Muscle layer of colon (tissue), 2 donors: ENCODE measurements at regions not wholly inside any gene's neighbourhood (a gene's known extent, or its start where the extent isn't known, plus 50 kb on each side); places are given as distances from the start of the nearest gene placed in this dataset.
A peak's percentile ranks its signal among the peaks of the same experiment; 100 is the strongest.

ENCODE experiments used
- H3K27ac ChIP-seq: one replicate; pipeline ENCODE4 v1.7.0; 2013; ENCODE audit warnings: low read depth, mild to moderate bottlenecking, low read length, moderate library complexity
- H3K27me3 ChIP-seq, 2 donors: one replicate each; pipeline ENCODE4 v1.7.0; 2013; ENCODE audit warnings: low read length in 2 of 2, mild to moderate bottlenecking in 2 of 2; ENCODE audit not compliant: insufficient read depth in 2 of 2, control insufficient read depth in 1 of 2
- H3K36me3 ChIP-seq: one replicate; pipeline ENCODE4 v1.7.0; 2013; ENCODE audit warnings: mild to moderate bottlenecking, low read length; ENCODE audit not compliant: insufficient read depth
- H3K4me1 ChIP-seq: one replicate; pipeline ENCODE4 v1.7.0; 2013; ENCODE audit warnings: mild to moderate bottlenecking, low read length; ENCODE audit not compliant: insufficient read depth
- H3K4me3 ChIP-seq, 2 donors: one replicate each; pipeline ENCODE4 v1.7.0; 2013; ENCODE audit warnings: low read length in 2 of 2, low read depth in 1 of 2, mild to moderate bottlenecking in 1 of 2, moderate library complexity in 1 of 2
- H3K9ac ChIP-seq: one replicate; pipeline ENCODE4 v1.7.0; 2013; ENCODE audit warnings: low read length
- H3K9me3 ChIP-seq: one replicate; pipeline ENCODE4 v1.7.0; 2013; ENCODE audit warnings: mild to moderate bottlenecking, low read length
- donor health status: abdominal sarcoma.
- donor health status: Adenocarcinoma of cecum.

GRCh38 chr6:149203509-149203908 lies 114.0 kb upstream of the TAB2 start:
- Histone ChIP-seq H3K36me3 (no peaks in the 10 kb centered on the region), H3K4me1 (peaks cover 4% of the 10 kb centered on the region), H3K9ac (no peak overlapping the region), H3K27ac (no peak overlapping the region), H3K27me3 (no peaks in the 10 kb centered on the region), H3K9me3 (no peaks in the 10 kb centered on the region), H3K4me3 (no peak overlapping the region)

DNA sequence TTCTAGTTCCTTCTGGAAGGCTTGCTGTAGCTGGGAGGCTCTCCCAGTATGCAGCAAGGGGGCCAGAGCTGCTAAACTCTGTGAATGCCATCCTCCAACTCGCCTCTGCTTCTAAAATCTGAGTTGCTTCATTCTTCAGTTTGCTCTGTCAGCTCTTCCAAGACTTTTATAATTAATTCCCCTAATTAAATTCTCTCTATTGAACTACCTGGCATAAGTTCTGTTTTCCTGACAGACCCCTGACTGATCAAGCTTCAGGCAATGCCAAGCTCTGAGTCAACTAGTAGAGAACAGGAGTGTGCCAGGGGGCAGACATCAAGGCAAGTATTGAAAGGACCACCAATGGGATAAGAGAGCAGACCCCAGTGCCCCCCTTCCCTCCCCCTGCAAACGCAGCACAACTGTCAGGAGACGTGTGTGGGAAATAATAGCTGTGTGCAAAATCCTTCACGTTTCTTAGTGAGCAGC lies 109.3 kb upstream of the TAB2 start:
- Histone ChIP-seq H3K4me1 (peaks cover 39% of the 10 kb centered on the region), H3K4me3 (no peak overlapping the region), H3K27me3 (no peaks in the 10 kb centered on the region), H3K9ac (no peak overlapping the region), H3K9me3 (no peaks in the 10 kb centered on the region), H3K36me3 (no peaks in the 10 kb centered on the region), H3K27ac (no peak overlapping the region)

GRCh38 chr6:149209871-149210775 lies 107.4 kb upstream of the TAB2 start:
- no peak overlapping the region for H3K9ac ChIP-seq
- H3K9me3 ChIP-seq = no peaks in the 10 kb centered on the region
- no peaks in the 10 kb centered on the region for H3K27me3 ChIP-seq
- no peaks in the 10 kb centered on the region for H3K36me3 ChIP-seq
- peak overlapping the region; percentile 2 for H3K27ac ChIP-seq
- H3K4me3 ChIP-seq = no peak overlapping the region
- peaks cover 42% of the 10 kb centered on the region for H3K4me1 ChIP-seq

DNA sequence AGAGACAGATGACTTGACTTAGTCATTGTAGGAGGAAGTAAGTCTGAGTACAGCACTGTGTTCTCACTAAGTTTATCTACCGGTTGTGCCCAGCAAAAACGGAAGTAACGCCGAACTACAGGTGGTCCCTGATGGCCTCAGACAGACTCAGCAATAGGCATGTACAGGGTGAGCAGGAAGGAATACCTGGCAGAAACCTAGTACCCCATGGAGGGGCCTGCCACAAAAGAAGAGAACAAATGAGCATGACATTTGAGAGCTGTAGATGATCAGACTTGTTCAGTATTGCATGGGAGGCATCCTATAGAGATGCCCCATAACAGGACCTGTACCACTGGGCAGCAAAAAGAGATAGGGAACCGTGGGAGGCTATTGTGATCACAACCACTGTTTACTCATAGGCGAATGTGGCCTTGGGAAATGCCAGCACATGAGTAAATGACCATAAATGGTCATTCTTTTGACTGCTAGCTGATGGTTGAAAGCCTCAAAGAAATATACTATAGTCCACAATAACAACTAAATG lies 106.4 kb upstream of the TAB2 start:
- Histone ChIP-seq H3K4me1 (peaks cover 42% of the 10 kb centered on the region), H3K9ac (no peak overlapping the region), H3K4me3 (no peak overlapping the region), H3K27ac (peak overlapping the region; percentile 2), H3K27me3 (no peaks in the 10 kb centered on the region), H3K36me3 (no peaks in the 10 kb centered on the region), H3K9me3 (no peaks in the 10 kb centered on the region)

DNA sequence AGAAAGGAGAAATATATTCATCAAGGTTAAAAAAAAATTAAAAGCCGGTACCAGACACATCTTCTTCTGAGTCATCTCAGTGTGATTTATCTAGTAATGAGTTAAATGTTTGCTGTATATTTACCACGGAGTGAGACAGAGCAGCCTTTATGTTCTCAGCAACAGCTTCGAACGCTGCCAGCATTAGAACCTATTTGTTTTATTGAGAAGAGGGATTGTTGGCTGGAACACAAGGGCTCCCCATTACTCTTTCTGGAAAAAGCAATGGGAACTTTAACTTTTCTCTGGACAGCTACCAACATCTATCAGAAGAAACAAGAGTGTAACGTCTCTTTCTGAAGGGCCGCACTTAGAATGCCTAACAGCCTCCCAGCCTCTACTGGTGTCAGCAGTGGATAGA lies 105.3 kb upstream of the TAB2 start:
- peak overlapping the region; percentile 4 for H3K27ac ChIP-seq
- H3K9ac ChIP-seq = no peak overlapping the region
- H3K4me1 ChIP-seq = peaks cover 42% of the 10 kb centered on the region

DNA sequence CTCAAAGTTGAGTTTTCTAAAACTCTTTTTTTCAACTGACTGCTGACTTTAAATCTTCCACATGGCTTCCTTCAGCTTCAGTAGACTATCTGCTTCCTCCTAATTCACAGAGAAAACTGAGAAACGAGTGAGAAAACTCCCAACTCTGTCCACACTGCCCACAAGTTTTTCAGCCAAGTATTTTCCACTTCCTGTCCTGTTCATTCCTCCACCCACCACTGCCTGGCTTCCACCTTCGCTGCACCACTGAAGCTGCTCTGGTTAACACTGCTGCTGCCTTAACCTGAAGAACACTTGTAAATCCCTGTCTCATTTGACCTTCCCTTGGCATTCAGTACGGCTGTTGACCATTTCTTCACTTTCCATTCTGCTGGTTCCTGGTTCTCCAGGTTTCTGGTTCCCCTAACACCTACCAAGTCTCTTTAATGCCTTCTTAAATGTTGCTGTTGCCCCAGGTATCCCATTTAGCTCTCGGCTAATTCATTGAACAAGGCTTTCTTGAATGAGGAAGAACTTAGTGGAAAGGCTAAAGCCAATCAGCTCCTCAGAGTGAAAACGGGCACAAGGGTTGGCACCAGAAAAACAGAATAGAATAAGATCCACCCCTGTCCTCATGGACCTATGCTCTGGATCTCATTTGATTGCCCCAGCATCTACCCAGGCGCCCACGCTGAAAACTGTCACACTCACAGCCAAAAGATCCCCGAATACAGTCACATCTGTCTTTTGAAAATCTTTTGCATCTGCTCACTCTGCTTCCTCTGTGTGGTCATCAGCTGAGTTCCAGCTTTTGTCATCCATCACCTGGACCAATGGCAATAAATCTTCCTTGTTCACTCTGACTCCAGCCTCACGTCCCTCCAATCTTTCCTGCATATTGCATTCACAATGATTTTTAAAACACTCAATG lies 104.4 kb upstream of the TAB2 start:
- H3K4me1 ChIP-seq = peaks cover 41% of the 10 kb centered on the region
- no peak overlapping the region for H3K4me3 ChIP-seq
- no peaks in the 10 kb centered on the region for H3K27me3 ChIP-seq
- no peaks in the 10 kb centered on the region for H3K9me3 ChIP-seq
- no peaks in the 10 kb centered on the region for H3K36me3 ChIP-seq
- no peak overlapping the region for H3K27ac ChIP-seq
- no peak overlapping the region for H3K9ac ChIP-seq

More for the DNA sequence above, 105.3 kb upstream of the TAB2 start:
- Histone ChIP-seq H3K4me3 (no peak overlapping the region), H3K27me3 (no peaks in the 10 kb centered on the region), H3K36me3 (no peaks in the 10 kb centered on the region), H3K9me3 (no peaks in the 10 kb centered on the region)

DNA sequence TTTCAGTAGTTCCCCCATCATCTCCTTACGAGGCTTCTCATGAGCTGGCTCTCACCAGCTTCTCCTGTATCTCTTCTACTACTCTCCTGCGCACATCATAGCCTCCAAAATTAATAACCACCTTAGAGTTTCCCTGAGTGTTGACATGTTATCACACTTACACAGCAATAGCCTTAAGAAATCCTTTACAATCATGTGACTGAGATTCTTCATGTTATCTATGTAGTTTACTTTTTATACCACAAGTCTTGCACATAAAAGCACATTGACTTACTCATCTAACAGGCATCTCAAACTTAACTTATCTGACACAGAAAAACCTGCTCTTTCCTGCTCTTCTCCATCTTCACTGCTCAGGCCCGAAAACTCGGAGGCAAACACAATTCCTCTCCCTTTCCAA lies 103.7 kb upstream of the TAB2 start:
- no peak overlapping the region for H3K9ac ChIP-seq
- H3K4me3 ChIP-seq = no peak overlapping the region
- H3K36me3 ChIP-seq = no peaks in the 10 kb centered on the region
- no peaks in the 10 kb centered on the region for H3K9me3 ChIP-seq
- H3K27me3 ChIP-seq = no peaks in the 10 kb centered on the region
- H3K27ac ChIP-seq = no peak overlapping the region
- H3K4me1 ChIP-seq = peaks cover 38% of the 10 kb centered on the region

DNA sequence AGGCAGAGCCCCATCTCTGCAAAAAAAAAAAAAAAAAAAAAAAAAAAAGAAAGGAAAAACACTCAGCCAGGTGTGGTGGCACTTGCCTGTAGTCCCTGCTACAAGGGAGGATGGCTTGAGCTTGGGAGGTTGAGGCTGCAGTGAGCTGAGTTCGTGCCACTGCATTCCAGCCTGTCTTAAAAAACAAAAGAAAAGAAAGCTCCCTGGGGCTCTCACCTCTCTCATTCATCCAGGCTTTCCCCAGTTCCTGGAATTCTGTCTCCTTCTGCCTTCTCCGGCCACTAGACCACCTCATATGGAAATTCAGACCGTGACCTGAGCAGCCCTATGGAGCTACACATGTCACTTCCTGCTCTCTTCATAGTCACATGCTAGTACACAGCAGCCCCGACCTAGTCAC lies 101.1 kb upstream of the TAB2 start:
- Histone ChIP-seq H3K36me3 (no peaks in the 10 kb centered on the region), H3K4me1 (peaks cover 18% of the 10 kb centered on the region), H3K4me3 (no peak overlapping the region), H3K9me3 (no peaks in the 10 kb centered on the region), H3K27ac (no peak overlapping the region), H3K27me3 (no peaks in the 10 kb centered on the region), H3K9ac (no peak overlapping the region)

GRCh38 chr6:149217466-149217888 lies 100.0 kb upstream of the TAB2 start:
- no peaks in the 10 kb centered on the region for H3K9me3 ChIP-seq
- no peaks in the 10 kb centered on the region for H3K36me3 ChIP-seq

GRCh38 chr6:149218471-149218870 lies 99.0 kb upstream of the TAB2 start:
- Histone ChIP-seq H3K9ac (no peak overlapping the region), H3K27me3 (no peaks in the 10 kb centered on the region), H3K4me1 (peaks cover 5% of the 10 kb centered on the region), H3K27ac (no peak overlapping the region), H3K36me3 (no peaks in the 10 kb centered on the region), H3K9me3 (no peaks in the 10 kb centered on the region), H3K4me3 (no peak overlapping the region)

More at GRCh38 chr6:149217466-149217888, 100.0 kb upstream of the TAB2 start:
- Histone ChIP-seq H3K4me1 (peaks cover 8% of the 10 kb centered on the region), H3K4me3 (no peak overlapping the region), H3K27me3 (no peaks in the 10 kb centered on the region), H3K9ac (no peak overlapping the region), H3K27ac (no peak overlapping the region)

DNA sequence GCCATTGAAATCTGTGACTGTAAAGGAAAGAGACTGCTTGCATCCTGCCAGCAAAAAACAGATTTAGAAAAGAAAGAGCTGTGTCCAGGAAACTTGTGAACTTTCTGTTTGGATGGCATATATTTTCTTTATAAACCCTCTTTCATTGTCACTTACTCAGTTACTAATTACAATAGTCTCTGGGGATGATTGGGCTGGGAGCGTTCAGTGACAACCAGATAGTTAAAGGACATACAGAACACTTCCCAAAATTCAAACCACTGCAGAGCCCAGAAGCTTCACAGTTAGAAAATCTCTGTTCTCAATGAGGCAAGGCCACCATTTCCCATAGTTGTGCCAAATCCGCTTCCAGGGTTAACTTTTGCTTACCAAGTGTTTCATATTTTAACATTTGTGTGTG lies 98.6 kb upstream of the TAB2 start:
- Histone ChIP-seq H3K4me1 (peaks cover 9% of the 10 kb centered on the region), H3K27ac (no peak overlapping the region), H3K27me3 (no peaks in the 10 kb centered on the region), H3K9me3 (no peaks in the 10 kb centered on the region), H3K36me3 (no peaks in the 10 kb centered on the region), H3K4me3 (no peak overlapping the region), H3K9ac (no peak overlapping the region)
